IPS-NIHi7 (cell line): ENCODE measurements at regions not wholly inside any gene's neighbourhood (a gene's known extent, or its start where the extent isn't known, plus 50 kb on each side); places are given as distances from the start of the nearest gene placed in this dataset.

ENCODE experiments used
- DNase-seq: peaks from one replicate; pipeline ENCODE4 v3.0.0; 2012; ENCODE audit warnings: mixed read lengths; ENCODE audit errors: extremely low spot score

GRCh38 chr1:221069178-221069903 lies 190.1 kb downstream of the HLX start:
- DNase-seq = no peak

DNA sequence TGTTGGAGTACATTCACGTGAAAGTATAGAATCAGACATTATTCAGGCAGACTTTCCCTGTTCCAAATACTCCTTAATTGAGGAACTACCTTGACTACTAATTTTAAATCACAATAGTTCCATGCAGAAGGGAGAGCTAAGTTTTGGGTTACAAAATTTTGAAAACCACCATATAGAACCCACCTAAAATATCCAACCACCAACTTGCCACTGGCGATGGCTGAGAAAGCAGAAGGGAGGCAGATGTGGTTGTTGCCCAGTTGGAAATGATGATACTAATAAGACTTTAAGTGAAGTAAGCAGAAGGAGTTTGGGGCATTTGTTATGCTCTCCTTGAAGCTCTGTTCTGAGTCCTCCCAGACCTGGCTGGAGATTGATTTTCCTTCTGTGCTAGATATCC lies 190.7 kb downstream of the HLX start:
- DNase-seq = no peak

- DNase-seq = no peak
Observed at GRCh38 chr1:221071777-221072176, 192.5 kb downstream of the HLX start.

DNA sequence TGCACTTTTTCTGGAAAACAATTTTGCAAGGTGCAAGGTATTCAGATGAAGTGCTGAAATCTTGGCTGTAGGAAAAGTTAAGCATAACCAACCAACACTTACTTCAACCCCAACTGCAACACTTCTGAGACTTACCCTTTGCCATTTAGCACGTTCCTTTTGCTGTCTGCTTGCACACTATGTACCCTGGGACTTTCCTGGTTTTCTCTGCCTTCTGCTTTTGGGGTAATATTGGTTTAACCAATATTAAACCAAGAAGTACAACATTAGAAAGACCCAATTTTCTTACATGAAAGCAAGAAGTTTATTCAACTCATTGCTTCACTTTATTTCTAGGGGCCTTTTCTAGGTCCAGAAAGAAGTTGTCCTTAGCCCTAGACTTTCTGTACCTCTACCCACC lies 193.0 kb downstream of the HLX start:
- DNase-seq = no peak

GRCh38 chr1:221074332-221074731 lies 195.1 kb downstream of the HLX start:
- no peak for DNase-seq

- no peak for DNase-seq
Observed at GRCh38 chr1:221075911-221076310, 196.7 kb downstream of the HLX start.

GRCh38 chr1:221076391-221076811 lies 197.2 kb downstream of the HLX start:
- DNase-seq = no peak

DNA sequence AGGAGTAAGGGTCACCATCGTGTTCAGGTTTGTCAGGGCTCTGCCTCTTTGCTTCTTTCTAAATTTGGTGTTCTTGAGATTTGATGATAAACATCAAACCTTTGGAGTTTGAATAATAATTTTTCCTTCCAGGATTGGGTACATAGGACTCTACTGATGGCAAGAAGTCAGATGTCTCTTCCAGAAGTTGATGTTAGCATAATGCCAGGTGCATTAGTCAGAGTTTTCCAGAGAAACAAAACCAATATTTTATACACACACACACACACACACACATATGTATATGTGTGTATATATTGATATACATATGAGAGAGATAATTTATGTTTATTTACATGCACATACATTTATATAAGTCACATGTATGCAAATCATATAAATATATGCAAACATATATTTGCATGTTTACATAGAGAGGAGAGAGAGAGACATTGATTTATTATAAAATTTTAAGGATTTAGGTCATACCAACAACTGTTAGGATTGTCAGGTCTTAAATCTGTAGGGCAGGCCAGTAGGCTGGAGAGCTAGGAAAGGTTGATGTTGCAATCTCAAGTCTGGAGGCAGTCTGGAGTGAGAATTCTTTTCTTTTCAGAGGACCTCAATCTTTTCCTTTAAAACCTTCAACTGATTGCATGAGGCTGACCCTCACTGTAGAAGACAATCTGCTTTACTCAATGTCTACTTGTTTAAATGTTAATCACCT lies 199.2 kb downstream of the HLX start:
- no peak for DNase-seq

GRCh38 chr1:221083902-221084301 lies 204.7 kb downstream of the HLX start:
- DNase-seq = no peak

GRCh38 chr1:221084681-221085080 lies 205.4 kb downstream of the HLX start:
- DNase-seq = no peak

DNA sequence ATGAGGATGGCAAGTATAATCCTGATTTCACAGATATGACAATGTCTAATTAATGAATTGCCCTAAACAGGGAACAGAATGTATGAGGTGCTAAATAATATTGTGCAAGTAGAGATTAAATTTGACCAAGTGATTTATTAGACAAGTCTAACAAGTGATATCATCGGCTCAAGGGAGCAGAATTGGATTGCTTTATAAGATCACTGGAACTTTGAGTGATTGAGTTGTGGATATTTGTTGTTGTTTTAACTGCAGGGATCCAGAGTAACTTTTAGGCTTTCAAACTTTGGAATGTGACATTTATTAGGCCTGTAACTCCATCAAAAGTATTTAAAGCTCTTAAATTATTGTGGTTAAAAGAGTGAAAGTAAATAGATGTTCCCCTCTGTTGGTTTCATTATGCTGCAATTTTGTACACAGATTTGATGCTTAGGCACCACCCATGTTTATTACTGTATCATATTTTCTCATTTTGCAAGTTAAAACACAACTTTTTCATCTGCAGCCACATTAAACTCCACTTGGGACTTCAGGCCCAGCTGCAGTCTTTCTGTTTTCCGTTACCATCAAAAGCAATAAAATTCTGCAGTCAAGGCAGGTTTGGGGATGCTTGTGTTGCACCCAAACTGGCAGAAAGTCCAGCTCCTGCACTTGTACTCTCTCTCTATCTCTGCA lies 206.6 kb downstream of the HLX start:
- no peak for DNase-seq

- DNase-seq = no peak
Observed at GRCh38 chr1:221087919-221088318, 208.7 kb downstream of the HLX start.

- DNase-seq = no peak
Observed at GRCh38 chr1:221089273-221089672, 210.0 kb downstream of the HLX start.

DNA sequence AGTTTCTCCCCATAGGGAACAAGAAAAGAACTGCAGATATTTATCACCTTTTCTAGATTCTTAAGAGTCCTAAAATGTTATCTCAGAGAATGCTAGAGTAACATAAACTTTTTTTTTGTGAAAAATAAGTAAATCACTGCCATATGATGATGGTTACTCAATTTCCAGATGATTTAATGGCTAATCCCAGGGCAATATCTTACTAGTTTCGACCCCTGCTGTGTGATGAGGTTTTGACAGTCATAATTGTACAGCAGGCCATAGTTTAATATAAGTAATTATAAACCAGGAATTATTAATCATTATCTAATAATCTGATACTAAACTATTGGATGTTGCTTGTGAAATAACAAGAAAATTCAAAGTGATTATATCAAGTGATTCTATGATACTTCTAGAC lies 210.6 kb downstream of the HLX start:
- no peak for DNase-seq

DNA sequence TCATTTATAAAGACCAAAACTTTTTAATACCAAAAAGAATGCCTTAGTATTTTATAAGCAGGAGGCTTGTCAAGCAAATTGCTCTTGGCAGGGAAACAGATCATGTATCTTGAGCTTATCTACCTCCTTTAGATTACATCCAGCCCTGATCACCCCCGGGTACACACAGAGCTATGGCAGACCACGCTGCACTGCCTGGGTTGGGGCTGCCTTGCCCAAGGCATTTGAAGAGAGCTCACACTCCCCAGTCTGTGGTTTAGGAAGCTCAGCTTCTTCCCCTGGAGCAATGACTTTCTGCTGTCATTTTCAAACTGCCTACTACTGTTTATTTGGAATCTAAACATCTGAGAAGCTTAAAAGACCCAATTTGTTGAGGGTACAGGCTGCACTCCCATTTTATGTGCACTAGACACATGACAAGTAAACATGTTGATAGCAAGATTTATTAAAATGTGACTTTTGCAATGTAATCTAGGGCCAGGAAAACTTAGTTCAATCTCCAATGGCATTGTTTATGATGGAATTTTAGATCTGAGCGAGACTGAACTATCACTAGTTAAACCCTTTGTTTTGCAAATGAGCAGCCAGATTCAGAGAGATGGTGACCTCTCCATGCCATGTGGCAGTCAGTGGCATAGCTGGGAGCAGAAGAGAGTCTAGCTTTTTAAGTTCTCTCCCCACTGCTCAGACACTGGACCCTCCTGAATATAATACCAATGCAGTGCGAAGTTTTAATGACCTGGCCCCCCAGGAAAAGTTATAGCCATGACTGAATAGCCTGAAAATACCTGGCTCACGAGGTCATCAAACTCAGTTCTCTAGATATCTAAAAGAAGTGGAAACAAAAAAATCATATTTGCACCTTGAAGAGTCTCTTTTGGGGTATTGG lies 214.9 kb downstream of the HLX start:
- DNase-seq = no peak

GRCh38 chr1:221097479-221098281 lies 218.4 kb downstream of the HLX start:
- DNase-seq = no peak

- DNase-seq = no peak
Observed at GRCh38 chr1:221098471-221099405, 219.5 kb downstream of the HLX start.

GRCh38 chr1:221099747-221100595 lies 220.7 kb downstream of the HLX start:
- no peak for DNase-seq

DNA sequence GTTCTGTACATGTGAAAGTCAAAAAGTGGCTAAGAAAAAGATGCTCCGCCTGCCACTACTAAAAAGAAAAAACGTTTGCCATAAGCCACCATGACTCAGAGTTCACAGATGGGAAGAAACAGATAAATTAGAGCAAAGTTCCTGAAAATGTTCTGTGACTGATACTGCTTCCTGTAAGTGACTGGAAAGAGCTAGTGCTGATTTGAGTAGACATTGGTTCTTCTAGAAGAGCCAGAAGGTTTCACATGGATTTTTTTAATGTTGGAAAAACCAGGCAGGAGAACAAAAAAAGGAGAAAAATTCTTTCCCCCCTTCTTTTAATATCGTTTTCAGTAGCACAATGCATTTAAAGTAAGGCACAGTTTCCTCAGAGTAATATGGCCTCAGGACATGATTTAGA lies 221.4 kb downstream of the HLX start:
- DNase-seq = no peak
